ENCODE measurements at regions not wholly inside any gene's neighbourhood (a gene's known extent, or its start where the extent isn't known, plus 50 kb on each side); places are given as distances from the start of the nearest gene placed in this dataset.

DNA sequence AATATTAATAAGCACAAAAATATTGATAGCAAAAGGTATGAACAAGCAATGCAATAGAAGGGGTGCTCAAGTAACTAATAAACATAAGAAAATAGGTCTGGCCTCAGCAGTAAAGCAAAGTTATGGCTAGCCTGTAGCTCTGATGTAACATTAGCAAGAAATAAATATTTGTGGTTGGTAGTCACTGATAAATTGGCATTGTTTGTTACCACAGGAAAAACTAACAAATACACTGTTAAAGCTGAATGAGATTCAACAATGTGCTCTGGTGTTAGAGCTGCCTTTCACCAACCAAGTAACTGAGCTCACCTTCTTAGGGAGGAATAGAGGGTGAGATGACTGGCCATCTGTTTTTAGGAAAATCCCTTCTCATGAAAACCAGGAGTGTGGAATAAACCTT, 71.4 kb downstream of the AREG start:
- in situ Hi-C loops (cut with HindIII; ENCODE audit: extremely low pct_ligation_motif_present, low pct_unique_long_range_greater_than_20kb) (no loop called here), intact Hi-C loops (cut with micrococcal nuclease; ENCODE audit: unreplicated experiment) (no loop called here)
- no peak for TF ChIP-seq RXRA (CRISPR knock-in tag; IDR thresholded peaks at IDR 0.05)
- no peak for TF ChIP-seq ZNF598 (CRISPR knock-in tag; IDR thresholded peaks at IDR 0.05; ENCODE audit: borderline replicate concordance)
- no peak for TF ChIP-seq ZNF563 (CRISPR knock-in tag; IDR thresholded peaks at IDR 0.05)
- no peak for TF ChIP-seq REL (CRISPR knock-in tag; conservative IDR thresholded peaks at IDR 0.05)
- H3K36me3 ChIP-seq (replicated peaks in 1 of 2; ENCODE audit: control insufficient read depth in 1 of 2, insufficient read depth in 2 of 2, low read length in 2 of 2): no peaks in the 10 kb centered on the region
- H3K4me2 ChIP-seq (ENCODE audit: low read depth, low read length): no peak overlapping the region
- H4K20me1 ChIP-seq (ENCODE audit: insufficient read depth, low read length): no peaks in the 10 kb centered on the region
- H3K4me3 ChIP-seq (replicated peaks in 1 of 3; ENCODE audit: insufficient read depth in 1 of 3, low read depth in 2 of 3, low read length in 3 of 3): no peak overlapping the region
- H3K27me3 ChIP-seq (ENCODE audit: control insufficient read depth in 1 of 2, insufficient read depth in 2 of 2, low read length in 2 of 2): no peaks in the 10 kb centered on the region
- no TSS peak for BruUV-seq (replicated peaks)
- FAIRE-seq: no peak
- DNase-seq (ENCODE audit: low spot score): no peak
- POLR2A ChIA-PET: no interaction called here
- no peaks in the 10 kb centered on the region for H3K9me3 ChIP-seq (ENCODE audit: low read length)
- no peak overlapping the region for H2AFZ ChIP-seq (ENCODE audit: low read length)
- H3K27ac ChIP-seq (ENCODE audit: extremely low read length, insufficient read depth, low read length): no peak overlapping the region
- H3K9ac ChIP-seq (ENCODE audit: insufficient read depth, low read depth, low read length): no peak overlapping the region
- H3K79me2 ChIP-seq (ENCODE audit: insufficient read depth, low read length): no peaks in the 10 kb centered on the region
- CTCF ChIA-PET (ENCODE audit: low intra/inter-chr PET ratio, low total read pairs): no interaction called here
- no peak for ATAC-seq
- H3K4me1 ChIP-seq (ENCODE audit: insufficient read depth, low read length): no peaks in the 10 kb centered on the region

DNA sequence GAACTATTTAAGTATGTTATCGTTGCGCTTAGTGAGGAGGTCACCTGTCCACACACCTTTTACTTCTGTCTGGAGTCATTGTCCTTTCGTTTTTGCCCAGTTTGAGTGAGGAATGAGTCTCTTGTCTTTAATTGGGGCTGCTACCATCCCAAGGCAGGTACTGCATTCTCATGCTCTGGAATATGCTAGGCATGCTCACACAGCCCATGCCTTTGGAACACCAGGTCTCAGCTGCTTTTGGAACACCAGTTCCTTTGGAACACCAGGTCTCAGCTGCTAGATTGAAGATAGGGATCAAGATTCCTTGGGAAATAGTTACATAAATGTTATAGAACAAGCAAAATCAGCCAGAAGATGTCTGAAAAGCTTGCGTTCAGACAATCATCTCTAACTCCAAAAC, 73.1 kb downstream of the AREG start:
- intact Hi-C loops (cut with micrococcal nuclease; ENCODE audit: unreplicated experiment): no loop called here
- H3K4me1 ChIP-seq (ENCODE audit: insufficient read depth, low read length): peaks cover 9% of the 10 kb centered on the region
- no peaks in the 10 kb centered on the region for H3K9me3 ChIP-seq (ENCODE audit: low read length)
- no peak for DNase-seq (ENCODE audit: low spot score)
- H3K4me2 ChIP-seq (ENCODE audit: low read depth, low read length): no peak overlapping the region
- no peaks in the 10 kb centered on the region for H3K27me3 ChIP-seq (ENCODE audit: control insufficient read depth in 1 of 2, insufficient read depth in 2 of 2, low read length in 2 of 2)
- no peak for ATAC-seq
- CTCF ChIA-PET (ENCODE audit: low intra/inter-chr PET ratio, low total read pairs): no interaction called here
- BruUV-seq (replicated peaks): no TSS peak
- in situ Hi-C loops (cut with HindIII; ENCODE audit: extremely low pct_ligation_motif_present, low pct_unique_long_range_greater_than_20kb): no loop called here
- no peak overlapping the region for H3K9ac ChIP-seq (ENCODE audit: insufficient read depth, low read depth, low read length)
- H3K36me3 ChIP-seq (replicated peaks in 1 of 2; ENCODE audit: control insufficient read depth in 1 of 2, insufficient read depth in 2 of 2, low read length in 2 of 2): no peaks in the 10 kb centered on the region
- 62% methylated on average over 4 of the region's 4 CpGs for WGBS (ENCODE audit: low lambda C conversion rate)
- no peaks in the 10 kb centered on the region for H3K79me2 ChIP-seq (ENCODE audit: insufficient read depth, low read length)
- H3K27ac ChIP-seq (ENCODE audit: extremely low read length, insufficient read depth, low read length): no peak overlapping the region
- H4K20me1 ChIP-seq (ENCODE audit: insufficient read depth, low read length): no peaks in the 10 kb centered on the region
- H2AFZ ChIP-seq (ENCODE audit: low read length): no peak overlapping the region
- POLR2A ChIA-PET: no interaction called here
- no peak overlapping the region for H3K4me3 ChIP-seq (replicated peaks in 1 of 3; ENCODE audit: insufficient read depth in 1 of 3, low read depth in 2 of 3, low read length in 3 of 3)
- no peak for FAIRE-seq
- TF ChIP-seq ZBTB21 (CRISPR knock-in tag; IDR thresholded peaks at IDR 0.05) (no peak), KDM5A (IDR thresholded peaks at IDR 0.05; ENCODE audit: borderline replicate concordance, low read length) (no peak), ZIK1 (CRISPR knock-in tag; IDR thresholded peaks at IDR 0.05; ENCODE audit: borderline replicate concordance, low read depth) (no peak), ARHGAP35 (CRISPR knock-in tag; IDR thresholded peaks at IDR 0.05; ENCODE audit: borderline replicate concordance) (no peak), FLYWCH1 (CRISPR knock-in tag; IDR thresholded peaks at IDR 0.05) (no peak), NFATC3 (CRISPR knock-in tag; IDR thresholded peaks at IDR 0.05) (no peak), MEF2D (CRISPR knock-in tag; IDR thresholded peaks at IDR 0.05) (no peak)
- TF ChIP-seq, protein P1, sequence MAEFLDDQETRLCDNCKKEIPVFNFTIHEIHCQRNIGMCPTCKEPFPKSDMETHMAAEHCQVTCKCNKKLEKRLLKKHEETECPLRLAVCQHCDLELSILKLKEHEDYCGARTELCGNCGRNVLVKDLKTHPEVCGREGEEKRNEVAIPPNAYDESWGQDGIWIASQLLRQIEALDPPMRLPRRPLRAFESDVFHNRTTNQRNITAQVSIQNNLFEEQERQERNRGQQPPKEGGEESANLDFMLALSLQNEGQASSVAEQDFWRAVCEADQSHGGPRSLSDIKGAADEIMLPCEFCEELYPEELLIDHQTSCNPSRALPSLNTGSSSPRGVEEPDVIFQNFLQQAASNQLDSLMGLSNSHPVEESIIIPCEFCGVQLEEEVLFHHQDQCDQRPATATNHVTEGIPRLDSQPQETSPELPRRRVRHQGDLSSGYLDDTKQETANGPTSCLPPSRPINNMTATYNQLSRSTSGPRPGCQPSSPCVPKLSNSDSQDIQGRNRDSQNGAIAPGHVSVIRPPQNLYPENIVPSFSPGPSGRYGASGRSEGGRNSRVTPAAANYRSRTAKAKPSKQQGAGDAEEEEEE (CRISPR knock-in tag; IDR thresholded peaks at IDR 0.05; ENCODE audit: borderline replicate concordance): no peak
- TF ChIP-seq, protein P2, sequence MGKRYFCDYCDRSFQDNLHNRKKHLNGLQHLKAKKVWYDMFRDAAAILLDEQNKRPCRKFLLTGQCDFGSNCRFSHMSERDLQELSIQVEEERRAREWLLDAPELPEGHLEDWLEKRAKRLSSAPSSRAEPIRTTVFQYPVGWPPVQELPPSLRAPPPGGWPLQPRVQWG (CRISPR knock-in tag; IDR thresholded peaks at IDR 0.05; ENCODE audit: borderline replicate concordance, low read depth): no peak
